ENCODE measurements at regions not wholly inside any gene's neighbourhood (a gene's known extent, or its start where the extent isn't known, plus 50 kb on each side); places are given as distances from the start of the nearest gene placed in this dataset.

- DNase-seq (ENCODE audit: insufficient read length): no peak
- no peak for FAIRE-seq
- no peak for TF ChIP-seq POLR2AphosphoS5 (IDR thresholded peaks at IDR 0.05; ENCODE audit: low read depth, low read length)
- no peak for TF ChIP-seq TAF1 (IDR thresholded peaks at IDR 0.05; ENCODE audit: borderline replicate concordance, low read depth, low read length)
Measured at GRCh38 chr14:34256223-34256622, 205.8 kb downstream of the SPTSSA start.

GRCh38 chr14:34254571-34254970 is 207.5 kb downstream of the SPTSSA start:
- TF ChIP-seq POLR2AphosphoS5 (IDR thresholded peaks at IDR 0.05; ENCODE audit: low read depth, low read length) (no peak), TAF1 (IDR thresholded peaks at IDR 0.05; ENCODE audit: borderline replicate concordance, low read depth, low read length) (no peak), POLR2A (IDR thresholded peaks at IDR 0.05; ENCODE audit: low read depth, low read length) (no peak)
- no peak for DNase-seq (ENCODE audit: insufficient read length)
- FAIRE-seq: no peak

GRCh38 chr14:34254031-34254430 is 208.0 kb downstream of the SPTSSA start:
- no peak for FAIRE-seq
- TF ChIP-seq TAF1 (IDR thresholded peaks at IDR 0.05; ENCODE audit: borderline replicate concordance, low read depth, low read length) (no peak), POLR2AphosphoS5 (IDR thresholded peaks at IDR 0.05; ENCODE audit: low read depth, low read length) (no peak), POLR2A (IDR thresholded peaks at IDR 0.05; ENCODE audit: low read depth, low read length) (no peak)
- DNase-seq (ENCODE audit: insufficient read length): no peak

GRCh38 chr14:34252227-34252626 is 209.8 kb downstream of the SPTSSA start:
- TF ChIP-seq TAF1 (IDR thresholded peaks at IDR 0.05; ENCODE audit: borderline replicate concordance, low read depth, low read length) (no peak), POLR2AphosphoS5 (IDR thresholded peaks at IDR 0.05; ENCODE audit: low read depth, low read length) (no peak)
- FAIRE-seq (no peak), DNase-seq (ENCODE audit: insufficient read length) (no peak)

- TF ChIP-seq POLR2AphosphoS5 (IDR thresholded peaks at IDR 0.05; ENCODE audit: low read depth, low read length) (no peak), TAF1 (IDR thresholded peaks at IDR 0.05; ENCODE audit: borderline replicate concordance, low read depth, low read length) (no peak), POLR2A (IDR thresholded peaks at IDR 0.05; ENCODE audit: low read depth, low read length) (no peak)
- DNase-seq (ENCODE audit: insufficient read length) (no peak), FAIRE-seq (no peak)
Measured at GRCh38 chr14:34251662-34252061, 210.4 kb downstream of the SPTSSA start.

GRCh38 chr14:34250959-34251358 is 211.1 kb downstream of the SPTSSA start:
- TF ChIP-seq POLR2AphosphoS5 (IDR thresholded peaks at IDR 0.05; ENCODE audit: low read depth, low read length): no peak
- no peak for TF ChIP-seq TAF1 (IDR thresholded peaks at IDR 0.05; ENCODE audit: borderline replicate concordance, low read depth, low read length)
- TF ChIP-seq POLR2A (IDR thresholded peaks at IDR 0.05; ENCODE audit: low read depth, low read length): no peak

GRCh38 chr14:34247605-34248004 is 214.4 kb downstream of the SPTSSA start:
- DNase-seq (ENCODE audit: insufficient read length): no peak
- TF ChIP-seq TAF1 (IDR thresholded peaks at IDR 0.05; ENCODE audit: borderline replicate concordance, low read depth, low read length) (no peak), POLR2A (IDR thresholded peaks at IDR 0.05; ENCODE audit: low read depth, low read length) (no peak), POLR2AphosphoS5 (IDR thresholded peaks at IDR 0.05; ENCODE audit: low read depth, low read length) (no peak)
- no peak for FAIRE-seq

More at GRCh38 chr14:34250959-34251358, 211.1 kb downstream of the SPTSSA start:
- DNase-seq (ENCODE audit: insufficient read length) (no peak), FAIRE-seq (no peak)

- no peak for TF ChIP-seq POLR2A (IDR thresholded peaks at IDR 0.05; ENCODE audit: low read depth, low read length)
- no peak for TF ChIP-seq TAF1 (IDR thresholded peaks at IDR 0.05; ENCODE audit: borderline replicate concordance, low read depth, low read length)
- no peak for TF ChIP-seq POLR2AphosphoS5 (IDR thresholded peaks at IDR 0.05; ENCODE audit: low read depth, low read length)
- DNase-seq (ENCODE audit: insufficient read length): no peak
- FAIRE-seq: no peak
Measured at GRCh38 chr14:34246206-34246605, 215.8 kb downstream of the SPTSSA start.

GRCh38 chr14:34243401-34243800 is 218.6 kb downstream of the SPTSSA start:
- TF ChIP-seq POLR2A (IDR thresholded peaks at IDR 0.05; ENCODE audit: low read depth, low read length) (no peak), POLR2AphosphoS5 (IDR thresholded peaks at IDR 0.05; ENCODE audit: low read depth, low read length) (no peak), TAF1 (IDR thresholded peaks at IDR 0.05; ENCODE audit: borderline replicate concordance, low read depth, low read length) (no peak)
- DNase-seq (ENCODE audit: insufficient read length): no peak
- FAIRE-seq: no peak

GRCh38 chr14:34243001-34243400 is 219.0 kb downstream of the SPTSSA start:
- FAIRE-seq (no peak), DNase-seq (ENCODE audit: insufficient read length) (no peak)
- TF ChIP-seq TAF1 (IDR thresholded peaks at IDR 0.05; ENCODE audit: borderline replicate concordance, low read depth, low read length) (no peak), POLR2AphosphoS5 (IDR thresholded peaks at IDR 0.05; ENCODE audit: low read depth, low read length) (no peak), POLR2A (IDR thresholded peaks at IDR 0.05; ENCODE audit: low read depth, low read length) (no peak)

- no peak for FAIRE-seq
- DNase-seq (ENCODE audit: insufficient read length): no peak
- TF ChIP-seq POLR2AphosphoS5 (IDR thresholded peaks at IDR 0.05; ENCODE audit: low read depth, low read length): no peak
- TF ChIP-seq TAF1 (IDR thresholded peaks at IDR 0.05; ENCODE audit: borderline replicate concordance, low read depth, low read length): no peak
- TF ChIP-seq POLR2A (IDR thresholded peaks at IDR 0.05; ENCODE audit: low read depth, low read length): no peak
Measured at GRCh38 chr14:34241185-34241711, 220.8 kb downstream of the SPTSSA start.

- TF ChIP-seq POLR2AphosphoS5 (IDR thresholded peaks at IDR 0.05; ENCODE audit: low read depth, low read length) (no peak), TAF1 (IDR thresholded peaks at IDR 0.05; ENCODE audit: borderline replicate concordance, low read depth, low read length) (no peak), POLR2A (IDR thresholded peaks at IDR 0.05; ENCODE audit: low read depth, low read length) (no peak)
- DNase-seq (ENCODE audit: insufficient read length): no peak
- no peak for FAIRE-seq
Measured at GRCh38 chr14:34238610-34239009, 223.4 kb downstream of the SPTSSA start.

- FAIRE-seq (no peak), DNase-seq (ENCODE audit: insufficient read length) (no peak)
- TF ChIP-seq POLR2AphosphoS5 (IDR thresholded peaks at IDR 0.05; ENCODE audit: low read depth, low read length) (no peak), TAF1 (IDR thresholded peaks at IDR 0.05; ENCODE audit: borderline replicate concordance, low read depth, low read length) (no peak), POLR2A (IDR thresholded peaks at IDR 0.05; ENCODE audit: low read depth, low read length) (no peak)
Measured at GRCh38 chr14:34237677-34238076, 224.4 kb downstream of the SPTSSA start.

Data from GM12892 (cell line).